NK-92 (cell line): ENCODE measurements at regions not wholly inside any gene's neighbourhood (a gene's known extent, or its start where the extent isn't known, plus 50 kb on each side); places are given as distances from the start of the nearest gene placed in this dataset.
"Not testable (repeated sequence)": the region's sequence is repeated elsewhere in the genome, so short reads cannot be mapped to it uniquely, and the experiment has no call there.

Experiments used
- DNase-seq: peaks from one replicate; lab custom pipeline; 2025; ENCODE audit not compliant: unreplicated experiment; lab: John Stamatoyannopoulos, UW

DNA sequence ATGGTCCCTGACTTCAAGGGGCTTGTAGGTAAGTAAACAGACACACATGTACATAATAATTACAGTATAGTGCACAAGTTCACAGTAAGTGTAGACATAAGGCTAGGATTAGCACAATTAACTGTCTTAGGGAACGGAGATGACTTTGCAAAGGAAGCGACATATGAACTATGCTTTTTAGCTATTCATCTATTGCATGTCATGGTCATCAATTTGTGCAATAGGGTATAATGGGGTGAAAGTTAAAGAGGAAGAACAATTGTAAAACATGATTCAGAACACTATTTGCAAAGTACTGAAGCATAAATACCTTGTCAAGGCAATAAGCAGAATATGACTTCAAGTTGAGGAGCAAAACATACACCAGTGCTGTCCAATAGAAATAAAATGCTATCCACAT is 112.3 kb upstream of the SLC8A1 start:
- DNase-seq = no peak

DNA sequence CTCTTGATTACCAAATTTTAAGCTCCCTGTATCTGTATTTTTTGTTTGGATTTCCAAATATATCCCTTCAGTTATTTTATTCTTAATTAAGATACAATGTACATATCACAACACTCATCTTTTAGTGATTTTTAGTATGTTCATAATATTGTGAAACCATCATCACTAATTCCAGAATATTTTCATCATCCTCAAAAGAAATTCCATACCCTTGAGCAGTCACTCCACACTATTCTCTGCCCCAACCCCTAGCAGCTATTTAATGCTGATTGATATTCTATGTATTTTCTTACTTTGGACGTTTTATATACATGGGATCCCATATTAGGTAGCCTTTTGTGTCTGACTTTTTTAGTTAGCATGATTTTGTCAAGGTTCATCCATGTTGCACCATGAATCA is 127.4 kb upstream of the SLC8A1 start:
- DNase-seq = no peak

DNA sequence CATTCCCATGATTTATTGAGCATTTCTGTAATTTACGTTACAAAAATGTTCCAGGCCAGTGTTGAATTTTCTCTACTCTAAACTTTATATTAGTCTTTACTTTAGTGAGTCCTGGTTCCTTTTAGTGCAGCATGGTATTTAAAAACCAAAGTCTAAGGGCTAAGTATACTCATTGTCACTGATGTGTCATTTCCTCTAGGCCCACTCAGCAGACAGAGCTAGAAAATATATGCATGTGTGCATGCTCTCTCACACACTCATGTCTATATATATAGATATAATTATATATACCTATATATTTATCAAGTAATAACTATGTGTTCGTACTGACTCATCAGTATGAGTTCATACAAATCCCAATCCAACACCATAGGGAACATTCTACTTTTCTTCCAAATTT is 132.5 kb upstream of the SLC8A1 start:
- DNase-seq = no peak

- no peak for DNase-seq
These were observed 139.9 kb upstream of the SLC8A1 start for GRCh38 chr2:40591774-40592173.

DNA sequence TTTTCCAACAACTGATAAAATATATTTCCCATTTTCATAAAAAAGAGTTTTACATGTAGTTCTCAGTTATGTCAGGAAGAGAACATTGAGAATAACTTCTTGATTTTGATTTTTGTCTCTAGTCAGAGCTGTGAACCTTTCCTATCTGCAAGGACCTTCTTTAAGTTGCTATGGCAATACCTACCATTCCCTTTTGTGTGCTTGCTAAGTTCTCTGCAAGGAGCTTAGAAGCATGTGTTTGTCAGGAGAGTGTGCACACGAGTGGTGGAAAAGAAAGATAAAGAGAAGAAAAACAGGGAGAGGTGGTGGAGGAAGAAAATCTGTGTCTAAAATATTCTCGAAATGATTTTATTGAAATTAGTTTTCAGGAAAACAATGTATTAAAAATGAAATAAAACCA is 140.3 kb upstream of the SLC8A1 start:
- no peak for DNase-seq

DNA sequence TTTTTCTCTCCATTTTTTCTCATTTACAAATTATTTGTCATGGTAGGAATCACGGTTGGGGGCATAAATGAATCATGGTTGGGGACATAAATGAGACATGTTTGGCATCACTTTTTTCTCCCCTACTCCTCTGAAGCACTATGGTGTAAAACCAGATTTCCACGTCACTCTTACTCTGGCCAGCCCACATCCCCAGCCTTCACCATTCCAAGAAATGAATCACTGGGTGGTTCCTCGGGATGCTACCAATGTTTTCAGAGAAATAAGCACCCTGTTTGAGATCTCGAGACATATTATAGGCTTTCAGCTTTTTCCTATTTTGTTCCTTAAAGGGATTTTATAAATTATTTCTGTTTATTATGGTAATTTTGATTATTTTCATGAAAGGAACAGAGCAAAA is 155.0 kb upstream of the SLC8A1 start:
- no peak for DNase-seq

DNA sequence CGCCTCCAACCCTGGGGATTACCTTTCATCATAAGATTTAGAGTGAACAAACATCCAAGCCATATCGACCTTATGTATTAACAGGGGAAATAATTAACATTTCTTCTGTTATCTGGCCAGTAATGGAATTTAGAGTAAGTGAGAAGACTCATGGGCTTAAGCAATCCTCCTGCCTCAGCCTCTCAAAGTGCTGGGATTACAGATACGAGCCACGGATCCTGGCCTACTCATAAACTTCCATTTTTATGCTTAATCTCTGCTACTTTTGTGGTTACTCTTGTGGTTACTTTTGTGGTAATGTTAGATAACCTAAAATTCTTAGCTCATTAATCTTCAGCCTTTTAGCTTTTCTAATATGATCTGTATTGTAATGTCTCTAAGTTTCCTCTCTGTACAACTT is 159.3 kb upstream of the SLC8A1 start:
- DNase-seq = no peak

DNA sequence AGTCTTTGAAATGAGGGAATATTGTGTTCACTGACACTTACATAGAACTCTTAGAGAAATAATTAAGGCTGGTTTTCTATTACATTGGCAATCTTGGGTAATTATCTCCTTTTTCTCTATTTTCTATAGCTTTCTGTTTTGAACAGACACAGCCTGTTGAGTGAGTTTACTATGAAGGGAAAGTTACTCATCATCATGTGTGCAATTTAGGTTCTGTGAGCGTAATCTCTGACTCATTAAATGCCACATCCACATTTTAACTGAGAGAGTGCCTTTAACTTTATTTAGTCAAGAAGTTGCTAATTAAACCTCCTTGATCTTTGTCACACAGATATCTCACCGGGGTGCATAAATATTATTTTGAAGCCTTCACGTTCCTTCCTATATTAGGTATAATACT is 174.0 kb upstream of the SLC8A1 start:
- no peak for DNase-seq

- no peak for DNase-seq
These were observed 176.7 kb upstream of the SLC8A1 start for GRCh38 chr2:40628556-40628955.

GRCh38 chr2:40629768-40630434 is 178.0 kb upstream of the SLC8A1 start:
- no peak for DNase-seq

DNA sequence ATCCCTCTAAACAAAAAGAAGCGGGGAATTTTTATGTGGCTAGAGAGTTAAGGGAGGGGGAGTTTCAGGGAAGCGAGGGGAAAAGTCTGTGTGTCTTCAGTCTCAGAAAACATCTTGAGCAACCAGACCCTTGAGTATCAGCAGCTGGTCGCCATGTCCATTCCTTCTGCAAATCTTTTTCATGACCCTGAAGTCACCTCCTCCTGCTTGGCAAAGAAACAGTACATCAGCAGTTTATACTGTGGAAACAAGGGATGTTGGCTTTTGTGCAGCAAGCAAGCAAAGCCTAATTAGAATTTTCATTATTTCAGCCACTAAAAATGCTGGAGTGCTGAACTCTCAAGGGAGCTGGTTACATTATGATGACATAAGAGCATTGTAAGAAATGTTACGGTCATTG is 187.4 kb upstream of the SLC8A1 start:
- no peak for DNase-seq

- DNase-seq = no peak
These were observed 190.3 kb upstream of the SLC8A1 start for GRCh38 chr2:40642237-40642636.

DNA sequence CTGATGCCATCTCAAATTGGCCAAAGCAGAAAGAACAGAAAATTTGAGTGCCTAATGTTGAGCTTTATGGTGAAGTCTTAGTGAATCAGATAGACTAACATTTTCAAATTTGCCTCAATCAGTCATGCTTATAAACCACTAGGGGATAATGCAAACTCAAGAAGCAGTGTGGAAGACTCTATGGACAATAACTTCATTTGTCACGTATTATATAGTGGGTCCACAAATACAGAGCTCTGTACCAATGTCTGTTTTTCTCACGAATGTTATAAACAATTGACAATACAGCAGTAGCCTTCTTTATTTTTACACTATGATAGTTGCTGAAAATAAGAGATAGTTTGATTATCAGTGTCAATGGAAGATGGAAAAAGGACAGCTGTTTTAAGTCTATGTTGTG is 190.8 kb upstream of the SLC8A1 start:
- no peak for DNase-seq

DNA sequence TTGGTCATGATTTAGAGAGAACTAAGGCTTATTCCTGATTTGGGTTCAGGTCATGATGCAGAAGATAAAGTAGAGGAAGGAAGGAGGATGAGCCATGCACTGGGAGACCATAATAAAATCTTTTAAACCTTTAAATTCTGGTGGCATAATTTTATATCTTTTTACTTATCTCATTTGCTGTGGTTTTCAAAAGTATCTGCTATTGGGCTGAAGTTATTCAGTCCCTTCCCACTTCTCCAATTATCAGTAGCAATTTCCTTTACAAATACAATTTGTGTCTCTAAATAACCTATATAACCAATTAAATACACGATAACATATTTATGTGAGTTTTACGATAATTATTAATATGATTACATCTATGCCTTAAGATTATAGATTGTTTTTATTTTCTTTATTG is 194.8 kb upstream of the SLC8A1 start:
- DNase-seq = no peak

DNA sequence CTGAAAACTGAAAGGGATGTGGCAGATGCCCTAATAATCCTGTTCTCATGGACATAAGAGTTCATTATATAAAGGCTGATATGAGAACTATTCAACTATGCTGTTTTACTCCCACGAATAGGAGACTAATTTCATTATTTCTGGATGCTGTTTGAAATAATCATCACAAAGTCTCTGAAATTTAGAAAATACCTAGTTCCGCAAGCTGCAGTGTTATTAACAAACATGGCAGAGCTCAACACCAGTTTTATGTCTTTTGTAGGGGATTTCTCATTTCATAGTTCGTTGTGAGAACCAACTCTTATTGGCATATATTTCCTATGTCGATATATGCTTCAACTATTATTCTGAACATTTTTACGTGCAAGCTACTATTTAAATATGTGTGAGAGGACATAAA is 200.3 kb upstream of the SLC8A1 start:
- no peak for DNase-seq

- no peak for DNase-seq
These were observed 201.9 kb upstream of the SLC8A1 start for GRCh38 chr2:40653829-40654228.

DNA sequence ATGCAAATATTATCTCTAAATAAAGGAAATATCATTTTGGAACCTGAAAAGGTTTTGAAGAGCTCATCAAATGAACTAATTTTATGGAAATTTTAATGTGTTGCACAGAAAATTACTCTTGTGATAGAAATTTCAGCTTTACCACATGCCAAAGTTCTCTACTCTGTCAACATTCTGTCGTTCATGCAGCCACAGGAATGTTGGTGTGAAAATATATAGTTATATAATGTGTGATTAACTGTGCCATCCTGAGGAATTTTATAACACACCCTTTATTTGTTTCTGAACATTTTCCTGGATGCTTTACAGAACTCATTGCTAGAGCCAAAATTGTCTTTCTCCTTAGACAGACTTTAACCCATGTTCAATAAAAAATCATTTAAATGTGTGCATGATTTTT is 202.5 kb upstream of the SLC8A1 start:
- no peak for DNase-seq

DNA sequence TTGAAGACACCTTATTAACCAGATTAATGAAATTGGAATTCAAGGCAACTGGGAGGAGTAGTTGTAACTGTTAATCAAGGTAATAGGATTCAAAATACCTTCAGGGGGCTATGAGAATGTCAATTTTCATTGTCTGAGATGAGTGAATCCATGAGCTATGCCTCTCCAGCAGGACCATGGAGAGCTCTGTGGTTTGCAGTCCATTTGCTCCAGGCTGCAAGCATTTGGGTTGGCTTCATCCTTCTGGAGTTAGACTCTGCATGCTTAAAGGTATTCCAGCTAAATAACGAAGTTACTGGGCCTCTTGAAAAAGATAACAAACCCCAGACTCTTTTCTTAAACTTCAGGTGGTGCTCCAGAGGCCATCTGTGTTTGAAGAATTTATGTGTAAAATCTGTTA is 207.1 kb upstream of the SLC8A1 start:
- DNase-seq = no peak

DNA sequence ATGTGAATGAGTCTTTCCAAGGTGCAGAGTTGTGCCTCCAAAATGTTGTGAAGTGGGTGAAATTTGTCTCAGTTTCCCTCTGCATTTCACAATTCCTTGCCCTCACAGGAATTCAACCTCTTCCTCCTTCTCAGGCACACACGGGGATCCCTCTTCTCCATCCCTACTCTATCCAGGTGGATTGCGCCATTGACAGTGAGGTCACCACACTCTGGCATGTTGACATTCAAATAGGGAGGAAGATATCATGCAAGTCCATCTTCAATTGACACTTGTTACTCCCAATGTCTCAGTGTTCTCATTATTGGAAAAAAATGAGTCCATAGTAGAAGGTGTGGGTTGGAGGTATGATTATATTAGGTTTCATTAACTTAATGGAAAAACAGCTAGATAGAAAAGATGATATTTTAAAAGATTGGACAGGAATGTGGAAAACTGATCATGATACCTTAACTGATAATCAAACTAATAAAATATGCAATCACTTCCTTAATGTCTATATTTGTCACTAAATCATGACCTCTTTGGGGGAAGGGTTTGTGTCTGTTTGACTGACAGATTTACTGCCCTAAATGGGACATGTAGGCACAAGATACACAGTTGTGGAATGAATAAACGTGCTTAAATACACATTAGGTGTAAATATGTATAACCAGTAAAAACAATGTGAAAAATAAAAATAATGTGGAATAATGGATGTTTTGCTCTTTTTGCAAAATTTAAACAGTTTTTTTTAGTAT is 213.8 kb upstream of the SLC8A1 start:
- DNase-seq = no peak

GRCh38 chr2:40666398-40666797 is 214.5 kb upstream of the SLC8A1 start:
- no peak for DNase-seq

- DNase-seq = no peak
These were observed 216.5 kb upstream of the SLC8A1 start for GRCh38 chr2:40668425-40668824.

GRCh38 chr2:40676134-40676790 is 224.4 kb upstream of the SLC8A1 start:
- not testable (repeated sequence) for DNase-seq
